ENCODE measurements at regions not wholly inside any gene's neighbourhood (a gene's known extent, or its start where the extent isn't known, plus 50 kb on each side); places are given as distances from the start of the nearest gene placed in this dataset.
"Not testable (repeated sequence)": the region's sequence is repeated elsewhere in the genome, so short reads cannot be mapped to it uniquely, and the experiment has no call there.

DNA sequence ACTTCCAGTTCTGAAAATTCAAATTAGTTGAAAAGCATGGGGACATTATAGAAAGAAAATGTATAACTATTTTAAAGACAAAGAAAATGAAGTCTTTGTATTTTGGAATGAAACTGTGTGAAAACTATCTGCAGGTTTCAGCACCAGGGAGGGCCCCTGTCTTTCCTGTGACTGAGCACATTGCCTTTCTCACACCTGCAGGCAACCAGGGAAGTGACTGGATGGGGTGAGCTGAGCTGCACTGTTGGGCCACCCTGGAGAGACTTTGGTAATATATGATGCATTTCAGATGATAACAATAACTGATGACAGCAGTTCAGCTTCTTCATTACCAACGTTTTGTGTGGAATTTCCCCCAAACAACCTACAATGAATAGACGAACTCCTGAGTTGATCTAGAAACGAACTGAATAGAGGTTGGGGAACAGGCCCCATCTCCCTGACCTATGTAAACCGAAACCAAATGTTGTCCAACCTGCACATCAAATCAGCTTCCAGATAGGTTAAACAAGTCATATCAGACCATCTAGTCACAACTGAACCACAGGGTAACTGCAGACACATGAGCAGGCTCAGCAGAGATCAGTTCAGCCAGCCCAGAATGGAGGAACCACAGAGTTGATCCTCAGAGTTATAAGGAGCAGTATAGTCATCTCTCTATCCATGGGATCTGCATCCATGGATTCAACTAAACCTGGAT lies 1402.2 kb downstream of the RPIA start:
- not testable (repeated sequence) for DNase-seq

GRCh38 chr2:90097617-90098016 lies 1406.1 kb downstream of the RPIA start:
- DNase-seq, result not testable (repeated sequence)

- DNase-seq, result not testable (repeated sequence)
Observed at GRCh38 chr2:90105142-90105541, 1413.7 kb downstream of the RPIA start.

- not testable (repeated sequence) for DNase-seq
Observed at GRCh38 chr2:90123409-90123808, 1431.9 kb downstream of the RPIA start.

- not testable (repeated sequence) for DNase-seq
Observed at GRCh38 chr2:90139046-90139445, 1447.6 kb downstream of the RPIA start.

- DNase-seq, result not testable (repeated sequence)
Observed at GRCh38 chr2:90141558-90141957, 1450.1 kb downstream of the RPIA start.

DNA sequence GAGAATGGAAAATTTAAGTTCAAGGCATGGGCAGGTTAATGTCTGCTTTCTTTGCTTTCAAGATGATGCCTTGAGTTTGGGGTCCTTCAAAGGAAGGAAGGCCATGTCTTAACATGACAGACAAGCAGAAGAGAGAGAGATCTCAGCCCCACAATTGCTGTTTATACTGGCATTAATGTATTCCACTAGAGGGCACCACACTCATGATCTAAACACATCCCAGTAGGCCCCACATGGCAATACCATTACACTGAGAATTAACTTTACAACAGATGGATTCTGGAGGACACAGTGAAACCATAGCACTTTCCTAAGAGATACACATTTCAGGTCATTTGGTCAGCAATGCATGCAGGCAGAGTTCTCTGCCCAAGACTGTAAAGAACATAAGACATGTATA lies 1460.3 kb downstream of the RPIA start:
- not testable (repeated sequence) for DNase-seq

GRCh38 chr2:90170978-90171377 lies 1479.5 kb downstream of the RPIA start:
- DNase-seq, result not testable (repeated sequence)

DNA sequence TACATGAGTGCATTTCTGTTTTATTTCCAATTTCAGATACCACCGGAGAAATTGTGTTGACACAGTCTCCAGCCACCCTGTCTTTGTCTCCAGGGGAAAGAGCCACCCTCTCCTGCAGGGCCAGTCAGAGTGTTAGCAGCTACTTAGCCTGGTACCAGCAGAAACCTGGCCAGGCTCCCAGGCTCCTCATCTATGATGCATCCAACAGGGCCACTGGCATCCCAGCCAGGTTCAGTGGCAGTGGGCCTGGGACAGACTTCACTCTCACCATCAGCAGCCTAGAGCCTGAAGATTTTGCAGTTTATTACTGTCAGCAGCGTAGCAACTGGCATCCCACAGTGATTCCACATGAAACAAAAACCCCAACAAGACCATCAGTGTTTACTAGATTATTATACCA lies 1481.6 kb downstream of the RPIA start:
- DNase-seq, result not testable (repeated sequence)

DNA sequence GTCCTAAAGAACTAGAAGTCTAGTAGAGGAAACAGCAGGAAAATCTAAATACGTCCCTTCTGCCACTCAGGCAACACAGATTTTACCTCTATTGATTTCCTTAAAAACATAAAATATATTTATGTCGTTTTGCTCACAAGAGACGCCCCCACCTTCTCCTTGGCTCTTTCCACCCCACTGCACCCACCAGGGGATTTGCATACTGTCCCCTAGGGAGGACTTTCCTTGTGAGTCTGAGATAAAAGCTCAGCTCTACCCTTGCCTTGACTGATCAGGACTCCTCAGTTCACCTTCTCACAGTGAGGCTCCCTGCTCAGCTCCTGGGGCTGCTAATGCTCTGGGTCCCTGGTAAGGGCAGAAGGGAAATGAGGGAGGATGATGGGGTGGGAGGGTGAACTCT lies 1488.1 kb downstream of the RPIA start:
- DNase-seq, result not testable (repeated sequence)

GRCh38 chr2:90207454-90208058 lies 1516.1 kb downstream of the RPIA start:
- DNase-seq, result peak in 1 of 2 experiments; percentile 38

DNA sequence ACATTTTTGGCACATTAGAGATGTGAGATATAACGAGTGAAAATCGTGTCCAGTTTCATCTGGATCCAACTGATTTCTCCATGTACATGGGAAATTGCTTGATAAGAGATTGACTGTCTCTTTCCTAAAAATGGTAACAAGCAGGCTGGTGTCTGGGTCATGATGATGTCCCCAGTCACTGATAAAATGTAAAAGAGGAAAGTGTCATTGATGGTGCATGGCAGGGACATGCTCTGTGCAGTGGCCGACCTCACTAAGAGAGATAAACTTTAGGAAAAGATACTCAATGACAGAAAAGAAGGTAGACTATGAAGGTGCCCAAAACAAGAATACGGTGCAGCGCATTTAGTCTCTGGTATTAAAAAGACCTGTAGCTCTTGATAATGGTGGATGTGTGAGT lies 1517.5 kb downstream of the RPIA start:
- DNase-seq, result no peak

GRCh38 chr2:90209806-90210205 lies 1518.3 kb downstream of the RPIA start:
- DNase-seq, result peak in 1 of 2 experiments; percentile 1

DNA sequence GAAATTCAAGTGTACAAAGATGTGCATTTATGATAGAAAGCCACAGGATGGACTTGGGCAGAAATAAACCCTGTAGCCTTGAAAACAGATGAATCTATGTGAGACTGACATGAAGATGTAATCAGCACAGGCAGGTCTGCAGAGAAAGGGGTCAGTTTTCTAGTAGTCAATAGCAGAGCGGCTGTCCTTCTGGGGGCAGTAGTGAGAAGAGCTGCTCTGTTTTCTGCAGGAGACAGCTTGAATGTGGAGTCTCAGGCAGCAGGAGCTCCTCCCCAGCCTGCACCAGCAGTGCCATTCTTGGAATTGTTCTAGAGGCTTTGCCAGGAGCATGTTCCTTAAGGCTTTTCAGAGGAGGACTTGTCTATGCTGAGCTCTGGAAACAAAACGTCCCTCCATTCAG lies 1524.4 kb downstream of the RPIA start:
- DNase-seq, result not testable (repeated sequence)

DNA sequence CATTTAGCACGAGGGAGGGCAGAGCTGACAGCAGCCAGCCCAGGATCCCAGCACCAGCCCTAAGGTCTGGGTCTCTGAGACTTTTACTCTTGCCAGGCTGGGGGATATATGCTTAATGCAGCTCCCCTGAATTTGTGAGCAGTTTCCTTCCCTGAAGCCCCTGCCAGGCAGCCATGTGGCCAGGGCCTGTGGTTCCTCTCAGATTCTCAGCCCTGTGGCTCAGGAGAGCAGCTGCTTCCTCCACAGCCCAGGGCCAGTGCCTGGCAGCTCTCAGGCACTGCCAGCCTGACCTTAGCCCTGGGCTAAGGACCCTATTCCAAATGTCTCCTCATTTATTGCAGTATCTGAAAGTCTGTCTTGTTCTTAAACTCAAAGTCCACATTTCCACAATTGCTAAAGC lies 1525.3 kb downstream of the RPIA start:
- not testable (repeated sequence) for DNase-seq

DNA sequence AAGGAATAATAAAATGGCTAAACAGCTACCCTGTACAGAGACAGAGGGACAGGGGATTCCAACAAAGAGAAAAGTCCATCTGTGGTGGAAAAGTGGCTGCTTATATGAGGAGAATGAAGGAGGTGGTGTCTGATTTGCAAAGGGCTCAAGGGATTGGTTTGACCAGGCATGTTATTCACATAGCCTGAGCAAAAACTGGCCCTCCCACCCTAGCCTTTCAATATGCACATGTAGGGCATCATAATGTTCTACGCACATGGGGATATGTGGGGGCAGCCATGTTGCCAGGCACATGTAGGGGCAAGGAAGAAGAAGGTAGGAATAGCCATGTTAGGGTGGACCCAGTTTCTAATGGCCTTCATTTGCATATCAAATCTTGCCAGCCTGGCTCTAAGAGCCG lies 1527.1 kb downstream of the RPIA start:
- not testable (repeated sequence) for DNase-seq

DNA sequence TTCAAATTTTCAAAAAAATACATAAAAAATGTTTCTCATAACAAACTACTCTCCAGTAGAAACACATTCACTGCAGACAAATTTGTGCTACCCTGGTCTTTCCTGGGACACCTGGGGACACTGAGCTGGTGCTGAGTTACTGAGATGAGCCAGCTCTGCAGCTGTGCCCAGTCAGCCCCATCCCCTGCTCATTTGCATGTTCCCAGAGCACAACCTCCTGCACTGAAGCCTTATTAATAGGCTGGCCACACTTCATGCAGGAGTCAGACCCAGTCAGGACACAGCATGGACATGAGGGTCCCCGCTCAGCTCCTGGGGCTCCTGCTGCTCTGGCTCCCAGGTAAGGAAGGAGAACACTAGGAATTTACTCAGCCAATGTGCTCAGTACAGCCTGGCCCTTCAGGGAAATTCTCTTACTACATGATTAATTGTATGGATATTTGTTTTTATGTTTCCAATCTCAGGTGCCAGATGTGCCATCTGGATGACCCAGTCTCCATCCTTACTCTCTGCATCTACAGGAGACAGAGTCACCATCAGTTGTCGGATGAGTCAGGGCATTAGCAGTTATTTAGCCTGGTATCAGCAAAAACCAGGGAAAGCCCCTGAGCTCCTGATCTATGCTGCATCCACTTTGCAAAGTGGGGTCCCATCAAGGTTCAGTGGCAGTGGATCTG lies 1529.3 kb downstream of the RPIA start:
- DNase-seq, result peak in 1 of 2 experiments; percentile 32

GRCh38 chr2:90221300-90221651 lies 1529.8 kb downstream of the RPIA start:
- no peak for DNase-seq

DNA sequence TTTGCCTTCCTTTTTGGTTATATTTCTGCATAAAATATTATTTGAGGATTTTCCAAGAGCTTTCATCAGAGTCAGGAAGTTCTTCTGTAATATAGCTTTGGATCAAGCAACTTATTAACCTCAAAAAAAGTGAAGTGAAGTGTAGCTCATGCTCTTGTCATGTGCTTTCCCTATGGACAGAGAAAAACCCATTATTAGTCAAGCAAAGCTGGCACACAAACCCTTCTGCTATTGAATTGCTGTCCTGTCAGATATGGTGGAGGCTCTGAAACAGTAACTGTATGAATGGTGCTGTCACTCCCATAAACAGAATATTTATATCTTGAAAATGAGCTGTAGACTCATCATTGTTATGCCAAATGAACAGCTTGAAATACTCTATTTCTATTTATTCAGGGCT lies 1533.3 kb downstream of the RPIA start:
- DNase-seq, result not testable (repeated sequence)

DNA sequence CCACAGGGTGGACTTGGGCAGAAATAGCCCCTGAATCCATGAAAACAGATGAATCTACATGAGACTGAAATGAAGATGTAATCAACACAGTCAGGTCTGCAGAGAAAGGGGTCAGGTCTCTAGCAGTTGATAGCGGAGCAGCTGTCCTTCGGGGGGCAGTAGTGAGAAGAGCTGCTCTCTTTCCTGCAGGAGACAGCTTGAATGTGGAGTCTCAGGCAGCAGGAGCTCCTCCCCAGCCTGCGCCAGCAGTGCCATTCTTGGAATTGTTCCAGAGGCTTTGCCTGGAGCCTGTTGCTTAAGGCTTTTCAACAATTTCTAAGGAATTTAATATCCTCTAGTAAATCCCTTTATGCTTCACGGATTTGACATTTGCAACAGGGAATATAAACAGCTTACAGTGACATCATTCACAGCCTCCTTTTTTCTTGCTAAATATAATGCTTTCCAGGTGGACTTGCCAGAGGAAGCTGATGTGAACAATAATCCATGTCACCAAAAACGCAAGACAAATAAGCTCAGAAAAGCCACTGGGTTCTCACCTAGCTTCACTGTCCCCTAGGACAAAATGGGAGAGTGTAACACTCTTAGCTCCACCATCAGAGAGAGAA lies 1535.1 kb downstream of the RPIA start:
- DNase-seq, result not testable (repeated sequence)

GRCh38 chr2:90231199-90231598 lies 1539.7 kb downstream of the RPIA start:
- not testable (repeated sequence) for DNase-seq

DNA sequence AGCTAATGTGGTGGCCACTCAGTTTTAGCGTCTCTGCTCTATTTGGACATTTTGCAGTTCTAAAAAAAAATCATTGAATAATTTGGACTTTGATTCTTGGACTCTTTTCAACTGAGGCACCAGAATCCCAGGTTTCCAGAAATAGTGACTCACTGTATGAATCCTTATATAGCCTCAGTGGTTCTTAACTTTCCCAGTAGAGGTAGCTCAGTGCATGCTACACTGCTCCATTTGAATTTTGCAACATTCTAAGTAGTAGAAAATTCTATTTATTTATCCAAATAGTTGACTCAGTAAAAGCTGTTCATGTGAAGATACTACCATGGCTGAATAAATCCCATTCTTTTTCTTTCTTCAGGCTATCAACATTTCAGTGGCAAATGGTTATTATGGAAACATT lies 1544.0 kb downstream of the RPIA start:
- not testable (repeated sequence) for DNase-seq

- DNase-seq, result peak in 1 of 2 experiments; percentile 34
Observed at GRCh38 chr2:90237923-90238361, 1546.5 kb downstream of the RPIA start.

Measured in NCI-H526 (cell line).